ENCODE measurements at regions not wholly inside any gene's neighbourhood (a gene's known extent, or its start where the extent isn't known, plus 50 kb on each side); places are given as distances from the start of the nearest gene placed in this dataset.

DNA sequence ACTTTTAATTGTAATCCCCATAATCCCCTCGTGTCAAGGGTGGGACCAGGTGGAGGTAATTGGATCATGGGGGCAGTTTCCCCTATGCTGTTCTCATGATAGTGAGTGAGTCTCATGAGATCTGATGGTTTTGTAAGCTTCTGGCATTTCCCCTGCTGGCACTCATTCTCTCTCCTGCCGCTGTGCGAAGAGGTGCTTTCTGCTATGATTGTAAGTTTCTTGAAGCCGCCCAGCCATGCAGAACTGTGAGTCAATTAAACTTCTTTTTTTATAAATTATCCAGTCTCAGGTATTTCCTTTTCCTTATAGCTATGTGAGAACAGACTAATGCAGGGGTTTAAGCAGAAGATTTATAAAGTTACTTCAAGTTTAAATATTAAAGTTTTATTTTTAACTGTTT, 655.2 kb downstream of the EPHA4 start:
- TF ChIP-seq, protein P1, sequence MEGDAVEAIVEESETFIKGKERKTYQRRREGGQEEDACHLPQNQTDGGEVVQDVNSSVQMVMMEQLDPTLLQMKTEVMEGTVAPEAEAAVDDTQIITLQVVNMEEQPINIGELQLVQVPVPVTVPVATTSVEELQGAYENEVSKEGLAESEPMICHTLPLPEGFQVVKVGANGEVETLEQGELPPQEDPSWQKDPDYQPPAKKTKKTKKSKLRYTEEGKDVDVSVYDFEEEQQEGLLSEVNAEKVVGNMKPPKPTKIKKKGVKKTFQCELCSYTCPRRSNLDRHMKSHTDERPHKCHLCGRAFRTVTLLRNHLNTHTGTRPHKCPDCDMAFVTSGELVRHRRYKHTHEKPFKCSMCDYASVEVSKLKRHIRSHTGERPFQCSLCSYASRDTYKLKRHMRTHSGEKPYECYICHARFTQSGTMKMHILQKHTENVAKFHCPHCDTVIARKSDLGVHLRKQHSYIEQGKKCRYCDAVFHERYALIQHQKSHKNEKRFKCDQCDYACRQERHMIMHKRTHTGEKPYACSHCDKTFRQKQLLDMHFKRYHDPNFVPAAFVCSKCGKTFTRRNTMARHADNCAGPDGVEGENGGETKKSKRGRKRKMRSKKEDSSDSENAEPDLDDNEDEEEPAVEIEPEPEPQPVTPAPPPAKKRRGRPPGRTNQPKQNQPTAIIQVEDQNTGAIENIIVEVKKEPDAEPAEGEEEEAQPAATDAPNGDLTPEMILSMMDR (IDR thresholded peaks at IDR 0.05) = no peak
- no peak for TF ChIP-seq POLR2A (IDR thresholded peaks at IDR 0.05)
- TF ChIP-seq EP300 (IDR thresholded peaks at IDR 0.05) = no peak
